ENCODE measurements at regions not wholly inside any gene's neighbourhood (a gene's known extent, or its start where the extent isn't known, plus 50 kb on each side); places are given as distances from the start of the nearest gene placed in this dataset.

DNA sequence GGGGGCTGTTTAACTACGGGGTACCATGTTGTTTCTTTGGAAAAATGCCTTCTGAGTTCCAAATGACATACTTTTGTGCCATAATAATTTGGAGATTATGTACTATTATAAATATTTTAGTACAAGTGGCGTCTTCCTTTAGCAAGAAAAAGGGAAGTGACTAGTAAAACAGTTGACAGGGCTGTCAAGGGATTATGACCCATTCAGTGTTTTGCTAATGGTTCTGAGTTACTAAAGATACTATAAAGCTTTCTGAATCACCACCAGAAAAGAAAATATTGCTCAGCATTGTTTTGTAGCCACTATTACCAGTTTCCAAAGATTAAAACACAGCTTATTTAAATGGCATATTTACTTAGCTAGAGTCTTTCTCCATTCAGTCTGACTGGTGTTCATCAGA is 334.9 kb downstream of the SNAPC1 start:
- DNase-seq (ENCODE audit: low read depth), result no peak

DNA sequence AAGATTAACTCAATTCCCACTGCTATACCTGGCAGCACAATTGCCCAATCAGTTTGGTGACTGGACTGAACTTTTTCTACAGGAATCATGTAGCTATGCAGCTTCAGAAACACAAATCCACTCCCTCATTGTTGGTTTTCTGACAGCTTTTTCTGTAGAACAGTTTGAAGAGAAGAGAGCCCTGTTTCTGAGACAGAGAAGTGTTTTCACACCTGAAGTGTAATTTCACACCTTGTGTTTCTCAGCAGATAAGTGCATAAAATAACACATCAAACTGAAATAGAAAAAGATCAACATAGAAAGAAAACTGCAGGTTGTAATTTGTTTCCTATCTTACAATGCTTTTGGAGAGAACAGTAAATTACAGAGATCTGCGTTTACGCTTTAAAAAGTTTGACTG is 335.6 kb downstream of the SNAPC1 start:
- no peak for DNase-seq (ENCODE audit: low read depth)

DNA sequence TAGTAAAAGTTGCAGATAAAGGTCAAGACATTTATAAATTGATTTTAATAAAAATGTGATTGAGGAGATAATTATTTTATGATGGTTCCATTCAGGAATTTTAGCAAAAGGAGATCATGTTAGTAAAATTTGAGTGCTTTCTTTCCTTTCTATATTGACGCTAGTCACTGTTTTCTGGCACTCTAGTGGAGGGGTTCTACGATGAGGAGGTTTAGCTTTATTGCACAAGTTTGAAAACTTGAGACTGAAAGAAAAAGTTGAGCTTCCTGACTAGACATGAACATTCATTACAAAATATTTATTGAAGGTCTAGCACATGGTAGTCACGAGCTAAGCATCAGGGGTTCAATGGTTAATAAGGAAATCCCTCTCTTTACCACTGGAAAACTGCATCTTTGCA is 336.1 kb downstream of the SNAPC1 start:
- no peak for DNase-seq (ENCODE audit: low read depth)

DNA sequence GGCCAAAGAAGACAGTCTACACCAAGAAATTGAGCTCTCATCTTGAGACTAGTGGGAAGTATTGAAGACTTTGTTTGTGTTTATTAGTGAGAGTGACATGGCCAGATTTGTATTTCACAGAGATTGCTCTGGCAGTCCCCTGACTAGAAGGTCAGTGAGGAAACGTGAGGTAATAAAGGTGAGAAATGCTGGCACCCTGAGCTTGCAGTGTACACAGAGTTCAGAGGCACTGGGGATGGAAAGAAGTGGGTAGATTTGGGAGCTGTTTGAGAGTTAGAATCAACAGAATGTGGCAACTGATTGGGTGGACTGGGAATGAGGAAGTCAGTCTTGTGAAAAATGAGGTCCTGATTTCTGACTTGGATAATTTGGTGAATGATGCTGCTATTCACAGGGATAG is 336.9 kb downstream of the SNAPC1 start:
- no peak for DNase-seq (ENCODE audit: low read depth)

DNA sequence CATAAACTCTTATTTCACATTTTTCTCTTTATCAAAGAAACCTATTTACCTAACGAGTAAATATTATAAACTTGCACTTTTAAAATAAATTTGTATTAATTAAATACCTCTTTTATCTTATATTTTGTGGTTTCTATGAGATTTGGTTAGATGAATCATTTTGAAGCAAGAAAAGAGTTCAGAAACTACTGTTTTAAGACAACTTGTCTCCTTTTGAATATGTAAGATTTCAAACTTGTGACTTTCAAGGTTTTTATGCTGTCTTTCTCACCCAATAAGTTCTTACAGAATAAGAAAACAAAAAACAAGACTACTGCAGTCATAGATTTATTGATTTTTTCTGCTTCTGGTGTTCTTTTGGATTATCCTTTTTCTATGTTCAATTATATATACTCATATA is 339.0 kb downstream of the SNAPC1 start:
- DNase-seq (ENCODE audit: low read depth), result no peak

DNA sequence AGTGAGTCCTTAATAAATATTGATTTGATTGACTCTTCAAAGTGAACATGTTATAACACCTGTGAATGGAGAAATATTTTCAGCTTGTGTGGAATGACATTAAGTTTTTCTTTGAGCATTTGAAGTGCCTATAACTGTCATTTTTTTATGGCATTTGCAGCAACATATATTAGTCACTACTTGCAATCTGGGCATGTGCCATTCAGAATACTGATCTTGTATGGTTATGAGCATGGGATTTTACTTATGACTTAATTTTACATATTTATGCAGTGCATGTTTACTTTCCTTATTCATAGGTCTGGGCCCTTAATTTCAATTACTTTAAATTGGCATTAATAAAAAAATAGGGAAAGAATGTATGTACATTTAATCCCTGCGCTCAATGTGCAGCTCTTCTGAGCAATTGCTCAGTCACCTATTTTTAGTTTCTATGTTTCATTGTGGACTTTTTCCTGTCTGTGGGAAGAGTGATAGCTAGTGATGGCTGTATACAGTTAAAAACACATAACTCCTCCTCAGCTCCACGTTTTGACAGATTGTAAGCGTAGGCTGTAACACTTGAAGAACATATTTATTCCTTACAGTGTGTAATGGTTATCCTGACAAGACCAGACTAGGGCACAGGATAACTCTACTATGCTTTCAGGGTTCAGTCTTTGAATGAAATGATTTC is 339.6 kb downstream of the SNAPC1 start:
- no peak for DNase-seq (ENCODE audit: low read depth)

DNA sequence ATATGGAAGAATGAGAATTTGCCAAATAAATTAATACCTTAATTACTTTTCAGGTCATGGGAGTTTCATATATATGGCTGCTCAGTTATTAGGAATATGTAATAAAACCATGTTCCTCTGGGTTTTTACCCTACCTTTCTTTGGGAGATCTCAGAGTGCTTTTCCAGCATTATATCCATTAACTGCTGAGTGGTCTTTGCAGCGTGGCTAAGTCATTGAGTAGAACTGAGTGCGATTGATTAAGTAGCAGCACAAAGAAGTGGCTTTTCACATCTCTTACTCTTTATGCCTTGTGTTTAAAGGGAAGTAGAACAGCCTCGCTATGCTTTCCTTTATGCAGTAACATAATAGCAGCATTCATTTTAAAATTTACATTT is 340.1 kb downstream of the SNAPC1 start:
- no peak for DNase-seq (ENCODE audit: low read depth)

DNA sequence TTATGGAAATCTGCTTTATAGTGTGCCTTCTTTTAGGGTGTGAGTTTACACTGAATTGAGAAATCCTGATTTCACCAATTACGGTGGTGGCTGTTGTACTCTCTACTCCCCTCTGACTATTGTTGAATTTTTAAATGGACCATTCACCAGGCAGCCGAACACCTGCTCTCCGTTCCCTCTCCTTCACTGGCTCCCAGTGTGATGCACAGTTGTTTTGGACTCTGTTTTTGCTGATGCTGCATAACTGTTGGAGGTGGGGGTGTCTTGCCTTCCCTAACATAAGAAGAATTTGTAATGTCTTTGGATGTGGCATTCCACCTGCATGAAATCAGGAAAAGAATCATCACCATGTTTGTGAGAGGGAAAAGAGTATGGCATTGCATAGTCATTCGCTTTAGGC is 341.2 kb downstream of the SNAPC1 start:
- DNase-seq (ENCODE audit: low read depth), result no peak

DNA sequence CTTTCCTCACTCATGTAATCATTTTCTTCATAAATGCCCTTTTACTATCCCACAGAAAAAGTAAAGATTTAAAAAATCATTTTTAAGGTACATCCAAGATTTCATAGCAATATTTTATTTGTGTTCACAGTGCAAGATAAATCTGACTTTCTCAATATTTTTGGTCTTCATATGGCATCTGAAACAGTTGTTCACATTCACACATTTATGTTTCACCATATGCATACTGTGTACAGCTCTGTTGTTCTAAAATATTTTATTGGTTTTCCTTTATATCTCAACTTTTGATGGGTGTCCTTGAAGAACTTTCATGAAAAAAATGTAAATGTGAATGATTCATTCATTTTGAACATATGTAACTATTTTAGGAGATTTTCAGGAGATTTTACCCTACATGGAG is 348.7 kb downstream of the SNAPC1 start:
- no peak for DNase-seq (ENCODE audit: low read depth)

DNA sequence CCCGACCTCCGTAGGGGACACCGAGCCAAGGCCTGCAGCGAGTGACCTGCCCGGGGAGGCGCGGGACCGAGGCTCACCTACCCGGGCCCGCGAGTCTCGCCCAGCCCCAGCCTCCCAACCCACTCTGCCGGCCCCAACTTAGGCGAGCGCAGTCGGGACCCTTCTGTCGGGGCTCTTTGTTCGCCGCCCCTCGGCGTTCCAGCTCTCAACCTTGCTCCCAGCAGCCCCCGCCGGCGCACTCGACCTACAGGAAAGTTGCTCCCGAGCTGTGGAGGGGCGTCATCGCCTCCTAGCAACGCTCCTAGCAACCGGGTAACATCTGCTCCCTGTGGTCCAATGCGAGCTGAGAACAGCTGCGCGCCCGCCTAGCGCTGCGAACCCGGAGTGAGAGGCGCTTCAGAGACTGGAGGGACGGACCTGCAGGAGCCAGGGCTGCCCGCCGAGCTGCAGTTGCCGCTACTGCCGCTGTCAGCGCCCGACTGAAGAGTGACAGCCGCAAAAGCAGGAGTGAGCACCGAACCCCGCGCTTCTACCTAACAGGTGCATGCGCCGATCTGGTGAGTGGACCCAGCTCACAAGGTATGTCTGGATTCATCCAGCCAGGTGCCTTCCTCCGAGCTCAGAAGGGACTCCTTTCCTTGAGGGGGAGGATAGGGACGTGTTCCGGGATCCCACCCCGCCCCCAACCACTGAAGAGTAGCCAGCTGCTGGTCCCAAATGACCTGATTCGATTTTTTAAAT is 355.0 kb downstream of the SNAPC1 start:
- peak; percentile 13 for DNase-seq (ENCODE audit: low read depth)

DNA sequence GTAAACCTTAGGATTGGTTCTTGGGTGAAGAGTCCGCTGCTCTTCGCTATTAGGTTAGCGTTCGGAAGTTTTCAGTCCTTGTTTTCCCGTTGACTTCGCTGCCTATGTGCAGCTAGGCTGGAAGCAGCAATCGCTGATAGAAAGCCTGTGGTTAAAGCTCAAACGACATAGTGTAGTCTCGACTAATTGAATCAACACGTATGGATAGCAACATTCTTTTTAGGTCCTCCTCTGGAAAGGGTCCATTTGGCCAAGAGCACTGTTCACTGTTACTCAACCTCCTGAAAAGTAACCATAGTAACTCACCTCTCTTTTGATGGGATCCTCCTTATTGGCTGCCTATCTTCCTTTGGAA is 355.5 kb downstream of the SNAPC1 start:
- no peak for DNase-seq (ENCODE audit: low read depth)

DNA sequence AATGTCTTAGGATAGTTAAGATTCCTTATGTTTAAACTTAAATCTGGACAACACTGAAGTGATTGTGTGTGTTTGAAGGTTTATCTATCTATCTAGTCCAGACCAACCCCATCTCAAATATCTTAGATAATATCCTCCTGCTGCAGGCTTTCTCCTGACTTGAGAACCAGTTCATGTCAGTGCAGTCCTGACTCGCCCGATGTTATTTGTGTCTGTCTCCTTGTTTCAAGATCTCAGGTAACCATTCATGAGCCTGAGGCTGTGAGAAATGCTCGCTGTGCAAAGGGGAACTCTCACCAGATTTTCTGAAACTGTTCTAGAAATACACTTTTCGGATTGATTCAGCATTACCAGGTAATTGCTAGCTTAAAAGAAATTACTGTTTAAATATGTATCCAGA is 356.2 kb downstream of the SNAPC1 start:
- DNase-seq (ENCODE audit: low read depth), result no peak

DNA sequence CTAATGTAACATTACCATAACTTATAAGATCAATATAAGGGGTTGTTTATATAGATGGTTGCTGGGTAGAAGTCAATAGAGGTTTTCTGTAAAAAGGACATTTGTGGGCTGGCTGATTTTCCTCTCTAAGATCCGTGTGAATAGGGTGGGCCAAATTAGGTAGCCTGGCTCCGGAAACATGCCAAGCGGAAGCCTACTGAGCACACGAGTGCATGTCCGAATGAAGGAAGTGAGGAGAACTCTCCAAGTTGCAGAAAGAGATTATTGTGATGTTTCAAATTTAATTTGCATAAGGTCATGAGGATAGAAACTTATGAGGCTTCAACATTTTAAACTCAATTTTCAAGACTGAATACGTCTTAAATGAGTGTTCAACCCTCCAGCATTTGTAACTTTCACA is 356.7 kb downstream of the SNAPC1 start:
- DNase-seq (ENCODE audit: low read depth), result no peak

DNA sequence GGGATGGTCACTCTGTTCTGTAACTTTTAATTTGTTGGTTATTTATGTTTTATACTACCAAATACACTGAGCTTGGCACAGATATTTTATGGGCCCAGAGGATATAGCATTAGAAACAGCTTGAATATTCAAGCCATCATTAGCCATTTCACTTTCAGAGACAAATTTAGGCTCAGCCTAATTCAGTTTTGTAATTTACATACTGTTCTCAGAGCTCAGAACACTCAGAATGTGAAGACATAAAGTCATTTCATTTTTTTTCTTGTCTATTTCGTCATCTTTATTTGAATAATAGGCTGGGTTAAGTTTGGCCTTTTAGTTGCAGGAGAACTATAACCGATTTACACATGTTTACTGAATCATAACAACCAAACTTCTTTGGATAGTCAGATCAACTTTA is 361.7 kb downstream of the SNAPC1 start:
- DNase-seq (ENCODE audit: low read depth), result no peak

DNA sequence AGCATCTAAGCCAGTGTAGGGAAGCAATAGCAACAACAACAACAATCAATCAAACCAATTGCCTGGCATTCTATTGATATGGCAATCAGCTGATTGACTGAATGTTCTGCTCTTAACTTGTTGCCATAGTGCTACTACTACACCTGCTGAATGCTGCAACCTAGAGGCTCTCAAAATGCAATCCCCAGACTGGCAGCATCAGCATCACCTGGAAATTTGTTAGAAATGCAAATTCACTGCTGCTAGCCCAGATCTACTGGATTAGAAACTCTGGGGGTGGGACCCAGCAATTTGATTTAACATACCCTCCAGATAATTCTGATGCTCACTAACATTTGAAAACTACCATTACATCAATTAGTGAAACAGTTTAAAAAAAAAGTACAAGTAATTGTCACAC is 363.6 kb downstream of the SNAPC1 start:
- DNase-seq (ENCODE audit: low read depth), result no peak

DNA sequence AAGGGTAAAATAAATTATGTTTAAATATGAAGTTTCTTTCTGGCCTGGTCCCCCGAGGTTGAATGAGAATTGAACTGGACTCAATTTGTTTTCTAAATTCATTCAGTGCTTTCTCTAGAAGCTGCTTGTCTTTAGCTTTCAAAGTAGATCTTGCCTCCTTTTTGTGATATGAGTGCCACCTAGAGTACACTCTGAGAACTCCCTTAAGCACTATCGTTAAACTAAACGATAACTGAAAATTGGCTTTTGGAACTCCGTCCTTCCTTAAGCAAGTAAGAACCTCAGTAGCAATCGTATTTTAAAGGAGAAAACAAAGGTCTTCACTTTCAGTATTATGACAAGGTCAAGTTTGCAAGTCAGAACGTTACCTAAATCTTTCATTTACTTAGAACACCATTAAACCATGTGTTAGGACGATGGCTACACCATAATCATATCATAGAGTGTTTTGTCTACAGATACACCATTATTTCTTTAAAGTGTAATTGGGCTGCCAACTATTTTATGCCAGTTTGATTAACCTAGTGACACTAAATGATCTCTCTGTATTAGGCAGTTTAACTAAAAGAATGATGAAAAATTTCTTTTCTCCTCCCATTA is 364.8 kb downstream of the SNAPC1 start:
- no peak for DNase-seq (ENCODE audit: low read depth)

DNA sequence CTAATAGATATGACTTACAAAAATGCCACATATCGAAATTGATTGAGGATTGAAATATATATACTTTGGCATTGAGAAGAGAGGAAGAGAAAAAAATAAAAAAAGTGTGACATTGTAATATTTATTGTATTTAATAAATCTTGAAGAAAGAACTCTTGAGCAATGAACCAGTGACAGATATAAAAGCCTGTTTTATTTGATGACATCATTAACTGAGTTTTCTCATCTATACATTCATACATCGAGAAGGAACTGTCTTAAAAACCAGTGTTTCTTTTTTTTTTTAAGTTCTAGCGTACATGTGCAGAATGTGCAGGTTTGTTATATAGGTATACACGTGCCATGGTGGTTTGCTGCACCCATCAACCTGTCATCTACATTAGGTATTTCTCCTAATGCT is 368.2 kb downstream of the SNAPC1 start:
- no peak for DNase-seq (ENCODE audit: low read depth)

DNA sequence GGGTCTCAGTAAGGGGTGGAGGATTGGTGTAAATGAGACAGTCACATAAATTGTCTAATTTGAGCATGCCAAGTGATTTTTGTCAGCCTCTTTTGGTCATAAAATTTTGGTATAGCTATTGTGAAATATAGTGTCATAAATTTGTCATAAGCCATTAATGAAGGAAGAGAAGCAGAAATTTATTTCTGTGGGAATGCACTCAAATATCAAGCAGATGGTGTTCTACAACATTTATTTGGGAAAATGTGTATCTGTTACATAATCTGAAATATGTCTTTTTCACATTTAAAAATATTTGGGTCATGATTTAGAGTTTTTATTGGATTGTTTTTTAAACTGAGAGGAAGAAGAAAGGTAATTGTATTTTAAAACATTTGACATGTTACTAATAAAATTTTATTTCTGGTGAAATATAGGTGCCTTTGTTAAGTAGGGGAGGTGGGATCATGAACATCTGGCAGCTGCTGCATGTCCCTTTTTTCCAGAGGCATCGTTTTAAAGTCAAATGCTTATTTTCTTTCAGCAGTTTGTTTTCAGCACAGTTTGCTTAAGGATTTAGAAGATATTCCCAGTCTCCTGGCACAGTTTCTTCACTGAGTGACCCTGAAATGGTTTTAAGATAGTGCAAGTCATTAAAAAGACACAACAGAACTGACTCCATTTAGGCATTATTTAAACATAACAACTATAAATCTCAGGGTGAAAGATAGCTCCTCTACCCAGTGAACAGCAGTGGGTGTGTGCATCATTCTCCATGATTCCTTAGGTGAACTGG is 371.7 kb downstream of the SNAPC1 start:
- no peak for DNase-seq (ENCODE audit: low read depth)

DNA sequence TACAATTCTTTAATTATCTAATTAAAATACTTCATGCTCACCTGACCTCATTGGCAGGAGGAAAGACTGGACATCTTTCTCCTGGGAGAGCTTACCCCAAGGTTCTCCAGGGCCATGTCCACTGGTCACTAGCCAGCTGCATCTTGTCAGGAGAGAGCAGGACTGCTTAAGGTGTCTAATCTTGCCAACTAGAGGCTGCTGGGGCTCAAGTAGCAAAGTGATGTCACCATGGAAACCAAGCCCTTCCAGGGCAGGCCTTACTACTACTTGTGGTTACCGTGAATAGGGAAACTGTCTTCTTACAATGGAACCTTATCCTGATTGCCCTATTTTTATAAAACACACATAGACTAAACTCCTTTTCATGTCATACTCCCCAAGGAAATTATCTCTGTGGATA is 376.4 kb downstream of the SNAPC1 start:
- DNase-seq (ENCODE audit: low read depth), result no peak

DNA sequence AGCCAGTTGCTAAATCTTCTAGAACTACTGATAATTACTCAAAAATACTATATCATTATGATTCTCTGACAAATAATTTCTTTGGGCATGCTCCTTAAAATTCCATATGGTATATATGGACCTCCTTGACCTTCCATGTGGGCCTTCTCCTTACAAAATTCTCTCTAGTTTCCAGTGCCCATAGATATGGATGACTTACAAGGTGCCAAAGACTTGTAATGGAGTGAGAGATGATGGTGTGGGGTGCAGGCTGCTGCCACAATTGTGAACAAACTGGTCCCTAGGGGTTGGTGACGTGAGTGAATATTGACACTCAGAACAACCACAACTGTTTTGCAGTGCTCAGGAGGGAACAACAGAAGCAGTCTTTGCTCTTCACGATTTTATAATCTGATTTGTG is 378.9 kb downstream of the SNAPC1 start:
- no peak for DNase-seq (ENCODE audit: low read depth)

DNA sequence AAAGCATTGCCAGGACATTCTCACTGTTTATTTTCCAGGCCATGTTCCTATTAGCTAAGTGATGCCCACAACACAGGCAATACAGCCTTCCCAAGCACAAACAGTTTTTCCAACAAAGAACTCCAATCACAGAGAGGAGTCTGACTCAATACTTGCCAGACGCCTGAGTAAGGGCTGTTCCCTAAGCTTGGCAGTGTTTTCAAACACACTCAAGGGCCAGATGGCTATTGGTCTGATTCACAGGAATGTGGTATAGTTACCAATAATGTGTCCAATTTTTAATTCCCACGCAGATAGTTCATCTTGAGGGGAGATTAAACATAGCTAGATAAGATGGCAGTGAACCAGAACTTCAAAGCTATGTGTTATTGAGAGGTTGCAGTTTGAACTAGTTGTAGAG is 381.0 kb downstream of the SNAPC1 start:
- no peak for DNase-seq (ENCODE audit: low read depth)

DNA sequence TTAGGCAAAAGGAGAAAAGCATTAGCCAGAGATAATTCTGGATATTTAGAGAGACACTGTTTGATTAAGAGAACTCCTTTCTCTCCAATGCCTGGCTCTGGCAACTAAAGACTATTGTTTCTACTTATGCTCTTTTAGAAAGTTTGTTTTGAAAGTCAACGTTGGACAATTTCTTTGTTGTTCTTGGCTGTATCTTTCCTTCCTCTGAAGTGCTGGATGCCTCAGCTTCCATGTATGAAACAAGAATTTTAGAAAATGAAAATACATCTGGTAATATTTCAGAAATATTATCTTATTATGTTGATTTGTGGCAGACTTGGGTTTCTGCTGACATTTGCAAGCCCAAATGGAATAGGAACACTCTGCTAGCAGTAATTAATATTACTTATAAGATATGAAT is 382.6 kb downstream of the SNAPC1 start:
- DNase-seq (ENCODE audit: low read depth), result no peak

DNA sequence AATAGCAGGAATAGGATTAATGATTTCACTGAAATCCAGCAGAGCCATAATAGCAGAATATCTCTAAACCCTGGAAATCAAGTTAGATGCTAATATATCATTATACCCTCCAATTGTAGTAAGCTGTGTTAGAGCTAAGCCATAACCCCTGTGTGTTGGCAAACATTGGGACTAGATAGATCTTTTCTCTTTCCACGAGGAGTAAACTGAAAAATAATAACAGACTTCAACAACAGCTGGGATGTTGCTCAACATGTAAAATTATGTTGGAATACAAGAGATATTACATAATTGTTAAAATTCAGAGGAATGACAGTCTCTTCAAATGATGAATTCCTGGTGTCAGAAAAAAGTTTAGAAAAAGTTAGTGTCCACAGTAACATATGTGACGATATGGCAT is 383.8 kb downstream of the SNAPC1 start:
- DNase-seq (ENCODE audit: low read depth), result no peak
